NCI-H1694 (cell line): ENCODE measurements at regions not wholly inside any gene's neighbourhood (a gene's known extent, or its start where the extent isn't known, plus 50 kb on each side); places are given as distances from the start of the nearest gene placed in this dataset.
A peak's percentile ranks its signal among the peaks of the same experiment; 100 is the strongest.
"Not testable (repeated sequence)": the region's sequence is repeated elsewhere in the genome, so short reads cannot be mapped to it uniquely, and the experiment has no call there.

Source experiments
- DNase-seq: peaks from one replicate; lab custom pipeline; 2025; lab: John Stamatoyannopoulos, UW

- DNase-seq: no peak
These were observed 165.9 kb upstream of the CREB1 start for GRCh38 chr2:207363761-207364290.

- DNase-seq: no peak
These were observed 159.1 kb upstream of the CREB1 start for GRCh38 chr2:207370646-207371045.

- no peak for DNase-seq
These were observed 157.9 kb upstream of the CREB1 start for GRCh38 chr2:207371877-207372276.

- DNase-seq: no peak
These were observed 157.3 kb upstream of the CREB1 start for GRCh38 chr2:207372483-207372882.

GRCh38 chr2:207375207-207375875 is 154.4 kb upstream of the CREB1 start:
- DNase-seq: no peak

GRCh38 chr2:207378620-207379019 is 151.1 kb upstream of the CREB1 start:
- DNase-seq: not testable (repeated sequence)

- DNase-seq: no peak
These were observed 144.7 kb upstream of the CREB1 start for GRCh38 chr2:207385076-207385475.

- DNase-seq: no peak
These were observed 143.9 kb upstream of the CREB1 start for GRCh38 chr2:207385903-207386302.

- DNase-seq: no peak
These were observed 142.7 kb upstream of the CREB1 start for GRCh38 chr2:207387001-207387571.

GRCh38 chr2:207390302-207391095 is 139.3 kb upstream of the CREB1 start:
- no peak for DNase-seq

GRCh38 chr2:207394203-207394781 is 135.5 kb upstream of the CREB1 start:
- DNase-seq: no peak

GRCh38 chr2:207394812-207395534 is 134.8 kb upstream of the CREB1 start:
- DNase-seq: no peak

- no peak for DNase-seq
These were observed 134.1 kb upstream of the CREB1 start for GRCh38 chr2:207395535-207396251.

- DNase-seq: no peak
These were observed 131.7 kb upstream of the CREB1 start for GRCh38 chr2:207397917-207398655.

GRCh38 chr2:207399301-207399700 is 130.5 kb upstream of the CREB1 start:
- no peak for DNase-seq

GRCh38 chr2:207401338-207401737 is 128.4 kb upstream of the CREB1 start:
- no peak for DNase-seq

- no peak for DNase-seq
These were observed 126.6 kb upstream of the CREB1 start for GRCh38 chr2:207403141-207403540.

GRCh38 chr2:207403950-207404349 is 125.8 kb upstream of the CREB1 start:
- peak; percentile 40 for DNase-seq

GRCh38 chr2:207405150-207405549 is 124.6 kb upstream of the CREB1 start:
- DNase-seq: no peak

- peak; percentile 76 for DNase-seq
These were observed 121.5 kb upstream of the CREB1 start for GRCh38 chr2:207408086-207408794.
